ENCODE measurements at regions not wholly inside any gene's neighbourhood (a gene's known extent, or its start where the extent isn't known, plus 50 kb on each side); places are given as distances from the start of the nearest gene placed in this dataset.

DNA sequence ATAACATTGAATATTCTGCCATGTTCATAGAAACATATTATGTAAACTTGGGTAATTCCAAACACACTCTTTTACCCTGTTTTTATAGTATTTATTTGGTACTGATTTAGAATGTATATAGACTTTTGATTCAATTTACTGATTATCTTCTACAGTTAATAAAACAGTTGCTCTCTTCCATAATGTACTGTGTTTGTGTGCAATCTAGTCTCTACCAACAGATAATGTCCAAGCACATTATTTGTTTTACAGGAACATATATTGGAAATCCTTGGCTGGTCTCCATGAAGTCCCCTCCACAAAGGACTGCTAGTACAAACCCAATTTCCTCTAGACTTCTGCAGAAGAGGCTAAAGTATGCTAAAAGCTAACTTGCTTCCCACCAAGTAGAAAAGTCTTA is 386.6 kb downstream of the RND3 start:
- no peak for DNase-seq (ENCODE audit: low read depth)
- no peak overlapping the region for H3K4me3 ChIP-seq (ENCODE audit: low read depth, low read length)
- TF ChIP-seq, protein P1, sequence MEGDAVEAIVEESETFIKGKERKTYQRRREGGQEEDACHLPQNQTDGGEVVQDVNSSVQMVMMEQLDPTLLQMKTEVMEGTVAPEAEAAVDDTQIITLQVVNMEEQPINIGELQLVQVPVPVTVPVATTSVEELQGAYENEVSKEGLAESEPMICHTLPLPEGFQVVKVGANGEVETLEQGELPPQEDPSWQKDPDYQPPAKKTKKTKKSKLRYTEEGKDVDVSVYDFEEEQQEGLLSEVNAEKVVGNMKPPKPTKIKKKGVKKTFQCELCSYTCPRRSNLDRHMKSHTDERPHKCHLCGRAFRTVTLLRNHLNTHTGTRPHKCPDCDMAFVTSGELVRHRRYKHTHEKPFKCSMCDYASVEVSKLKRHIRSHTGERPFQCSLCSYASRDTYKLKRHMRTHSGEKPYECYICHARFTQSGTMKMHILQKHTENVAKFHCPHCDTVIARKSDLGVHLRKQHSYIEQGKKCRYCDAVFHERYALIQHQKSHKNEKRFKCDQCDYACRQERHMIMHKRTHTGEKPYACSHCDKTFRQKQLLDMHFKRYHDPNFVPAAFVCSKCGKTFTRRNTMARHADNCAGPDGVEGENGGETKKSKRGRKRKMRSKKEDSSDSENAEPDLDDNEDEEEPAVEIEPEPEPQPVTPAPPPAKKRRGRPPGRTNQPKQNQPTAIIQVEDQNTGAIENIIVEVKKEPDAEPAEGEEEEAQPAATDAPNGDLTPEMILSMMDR (conservative IDR thresholded peaks at IDR 0.05; ENCODE audit: low read depth, low read length) = no peak

DNA sequence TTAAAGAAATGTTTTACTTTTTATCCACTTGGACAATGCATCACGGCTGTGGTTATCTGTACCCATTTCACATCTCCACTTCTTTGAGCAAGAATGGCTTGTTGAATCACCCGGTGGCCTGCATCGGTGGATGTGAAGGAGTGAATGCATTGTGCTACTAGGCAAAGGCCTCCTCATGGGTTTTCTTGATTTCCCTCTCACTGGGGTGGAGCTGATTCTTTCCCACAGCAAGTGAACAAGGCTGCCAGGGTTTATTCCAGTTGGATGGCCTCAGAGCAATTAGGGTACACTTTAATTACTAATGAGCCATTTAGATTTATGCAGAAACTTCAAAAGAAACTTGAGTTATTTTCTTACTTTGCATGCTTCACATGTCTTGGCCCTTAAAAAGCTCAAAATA is 387.1 kb downstream of the RND3 start:
- H3K4me3 ChIP-seq (ENCODE audit: low read depth, low read length) = no peak overlapping the region
- TF ChIP-seq, protein P1 (conservative IDR thresholded peaks at IDR 0.05; ENCODE audit: low read depth, low read length) = no peak
- DNase-seq (ENCODE audit: low read depth) = no peak

DNA sequence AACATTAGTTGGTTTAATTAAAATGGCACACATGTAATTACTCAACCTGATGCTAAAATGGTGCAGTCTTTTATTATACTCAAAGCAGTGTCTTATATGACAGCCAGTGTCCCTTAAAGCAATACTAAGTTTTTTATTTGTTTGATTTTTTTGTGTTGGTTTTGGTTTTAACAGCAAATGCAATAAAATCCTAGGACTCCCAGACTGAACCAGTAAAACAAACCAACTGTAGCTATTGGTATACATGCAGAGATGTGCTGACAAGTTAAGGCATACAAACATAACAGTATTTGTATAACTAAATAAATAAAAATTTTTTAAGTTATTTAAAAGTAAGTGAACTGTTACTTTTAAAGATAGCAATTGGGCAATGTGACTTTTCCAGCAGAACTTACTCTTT is 387.7 kb downstream of the RND3 start:
- no peak for DNase-seq (ENCODE audit: low read depth)
- no peak overlapping the region for H3K4me3 ChIP-seq (ENCODE audit: low read depth, low read length)
- TF ChIP-seq, protein P1 (conservative IDR thresholded peaks at IDR 0.05; ENCODE audit: low read depth, low read length) = no peak

DNA sequence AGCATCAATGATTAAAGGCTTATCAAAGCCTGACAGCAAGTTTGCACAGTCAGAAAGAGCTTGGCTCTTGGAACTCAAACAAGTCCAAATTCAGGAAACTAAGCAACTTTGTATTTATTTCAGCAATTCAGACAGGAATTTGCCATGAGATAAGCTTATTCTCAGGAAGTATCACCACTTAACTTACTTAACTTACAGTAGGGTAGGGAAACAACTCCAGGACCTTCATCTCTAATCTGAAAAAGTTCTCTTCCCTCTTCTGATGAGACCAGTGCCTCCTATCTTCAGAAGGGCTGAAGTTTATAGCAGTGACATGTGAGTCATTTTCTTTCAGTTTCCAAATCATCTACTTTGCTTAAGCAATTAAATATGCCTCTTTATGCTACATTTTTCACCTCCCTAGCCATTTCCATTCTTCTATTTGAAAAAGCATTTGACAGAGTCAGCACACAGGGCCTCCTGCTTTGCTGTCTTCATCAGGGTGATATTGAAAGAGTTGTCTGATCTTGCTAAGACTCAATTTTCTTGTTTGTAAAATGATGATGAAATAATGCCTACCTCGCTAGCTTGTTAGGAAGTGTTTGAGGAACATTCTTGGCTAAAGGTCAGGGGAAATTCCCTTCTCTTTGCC is 389.5 kb downstream of the RND3 start:
- DNase-seq (ENCODE audit: low read depth) = peak; percentile 66
- TF ChIP-seq, protein P1 (conservative IDR thresholded peaks at IDR 0.05; ENCODE audit: low read depth, low read length) = peak; percentile 59
- no peak overlapping the region for H3K4me3 ChIP-seq (ENCODE audit: low read depth, low read length)

DNA sequence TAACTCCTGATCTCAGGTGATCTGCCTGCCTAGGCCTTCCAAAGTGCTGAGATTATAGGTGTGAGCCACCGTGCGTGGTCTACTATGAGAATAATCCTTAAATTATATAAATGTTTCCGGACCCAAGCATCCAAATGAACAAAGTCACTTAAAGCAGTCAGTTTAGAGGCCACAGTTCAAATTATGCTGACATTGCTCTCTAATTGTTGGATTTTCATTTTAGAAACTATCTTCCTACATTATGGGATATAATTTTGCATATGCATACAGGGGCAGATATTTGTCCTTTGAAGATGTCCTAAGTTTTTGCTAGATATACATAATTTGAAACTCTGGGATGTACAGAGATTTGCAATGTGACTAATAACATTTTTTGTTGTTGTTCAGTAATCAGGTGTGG is 390.1 kb downstream of the RND3 start:
- no peak for DNase-seq (ENCODE audit: low read depth)

DNA sequence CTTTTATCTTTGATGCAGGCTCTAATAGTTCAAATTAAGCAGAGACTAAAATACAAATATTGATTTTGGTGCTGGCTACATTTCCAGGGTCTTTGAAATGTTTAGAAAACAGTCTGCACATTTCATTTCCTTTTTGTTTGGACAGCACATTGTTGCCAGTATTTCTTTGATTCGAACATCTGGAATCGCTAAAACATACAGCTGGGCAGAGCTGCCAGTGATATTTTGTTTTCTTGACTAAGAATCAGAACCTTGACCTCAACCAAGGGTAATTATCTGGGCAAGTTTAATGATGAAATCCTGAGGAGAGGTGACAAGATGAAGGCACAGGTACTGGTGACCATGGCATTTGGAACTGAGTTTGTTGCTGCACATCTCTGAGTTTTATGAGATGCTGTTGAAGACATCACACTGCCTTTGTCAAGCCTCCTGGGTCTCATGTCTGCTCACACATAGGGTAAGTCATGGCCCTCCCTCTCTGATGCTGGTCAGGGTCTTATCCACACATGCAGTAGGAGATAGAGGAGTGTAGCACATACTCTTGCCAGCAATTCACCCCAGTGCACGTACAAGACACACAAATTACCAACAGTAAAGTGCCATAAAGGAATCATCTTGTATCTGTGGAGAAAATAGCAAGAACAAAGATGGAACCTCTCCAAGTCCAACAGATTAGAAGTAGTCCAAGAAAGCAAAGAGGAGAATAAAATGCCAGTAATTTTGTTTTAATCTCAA is 391.9 kb downstream of the RND3 start:
- DNase-seq (ENCODE audit: low read depth) = no peak
- TF ChIP-seq, protein P1 (conservative IDR thresholded peaks at IDR 0.05; ENCODE audit: low read depth, low read length) = no peak
- H3K4me3 ChIP-seq (ENCODE audit: low read depth, low read length) = no peak overlapping the region

More for the DNA sequence above, 390.1 kb downstream of the RND3 start:
- no peak overlapping the region for H3K4me3 ChIP-seq (ENCODE audit: low read depth, low read length)
- TF ChIP-seq, protein P1 (conservative IDR thresholded peaks at IDR 0.05; ENCODE audit: low read depth, low read length) = no peak

DNA sequence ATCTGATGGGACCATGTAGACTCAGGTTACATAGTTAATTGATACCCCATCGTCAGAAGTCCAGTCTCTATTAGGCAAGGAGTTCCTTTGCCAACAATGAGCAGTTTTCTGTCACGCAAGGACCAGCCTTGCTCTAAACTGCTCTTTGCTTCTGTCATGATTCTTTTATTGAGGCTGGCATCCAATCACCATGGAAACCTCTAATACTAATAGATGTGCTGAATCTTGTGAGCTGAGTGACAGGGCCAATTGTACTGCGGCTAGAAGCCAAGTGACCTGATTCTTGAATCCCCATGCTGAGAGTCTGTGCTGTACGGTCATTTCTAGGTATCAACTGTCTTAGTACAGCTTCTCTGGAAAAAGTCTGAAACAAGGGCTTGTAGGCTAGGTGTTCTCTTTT is 395.6 kb downstream of the RND3 start:
- TF ChIP-seq, protein P1 (conservative IDR thresholded peaks at IDR 0.05; ENCODE audit: low read depth, low read length) = no peak
- no peak for DNase-seq (ENCODE audit: low read depth)
- no peak overlapping the region for H3K4me3 ChIP-seq (ENCODE audit: low read depth, low read length)
